ENCODE measurements at regions not wholly inside any gene's neighbourhood (a gene's known extent, or its start where the extent isn't known, plus 50 kb on each side); places are given as distances from the start of the nearest gene placed in this dataset.

DNA sequence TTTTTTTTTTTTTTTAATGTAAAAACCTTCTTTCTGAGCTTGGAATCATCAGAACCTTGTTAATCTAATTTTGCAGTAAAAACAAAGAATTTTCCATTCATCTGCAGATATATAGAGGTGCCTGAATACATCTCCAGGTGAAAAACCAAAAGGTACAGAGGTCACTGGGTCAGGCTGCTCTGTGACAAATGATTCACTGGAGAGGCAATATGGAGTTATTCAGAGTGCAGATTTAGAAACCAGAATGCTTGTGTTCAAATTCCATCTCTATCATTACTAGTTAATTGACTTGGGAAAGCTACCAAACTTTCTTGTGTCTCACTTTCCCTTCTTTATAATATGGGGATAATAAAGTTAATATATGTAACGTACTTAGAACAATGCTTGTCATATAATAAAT lies 51.5 kb upstream of the C1orf53 start:
- H3K27ac ChIP-seq, result no peak overlapping the region
- TF ChIP-seq, protein P1, sequence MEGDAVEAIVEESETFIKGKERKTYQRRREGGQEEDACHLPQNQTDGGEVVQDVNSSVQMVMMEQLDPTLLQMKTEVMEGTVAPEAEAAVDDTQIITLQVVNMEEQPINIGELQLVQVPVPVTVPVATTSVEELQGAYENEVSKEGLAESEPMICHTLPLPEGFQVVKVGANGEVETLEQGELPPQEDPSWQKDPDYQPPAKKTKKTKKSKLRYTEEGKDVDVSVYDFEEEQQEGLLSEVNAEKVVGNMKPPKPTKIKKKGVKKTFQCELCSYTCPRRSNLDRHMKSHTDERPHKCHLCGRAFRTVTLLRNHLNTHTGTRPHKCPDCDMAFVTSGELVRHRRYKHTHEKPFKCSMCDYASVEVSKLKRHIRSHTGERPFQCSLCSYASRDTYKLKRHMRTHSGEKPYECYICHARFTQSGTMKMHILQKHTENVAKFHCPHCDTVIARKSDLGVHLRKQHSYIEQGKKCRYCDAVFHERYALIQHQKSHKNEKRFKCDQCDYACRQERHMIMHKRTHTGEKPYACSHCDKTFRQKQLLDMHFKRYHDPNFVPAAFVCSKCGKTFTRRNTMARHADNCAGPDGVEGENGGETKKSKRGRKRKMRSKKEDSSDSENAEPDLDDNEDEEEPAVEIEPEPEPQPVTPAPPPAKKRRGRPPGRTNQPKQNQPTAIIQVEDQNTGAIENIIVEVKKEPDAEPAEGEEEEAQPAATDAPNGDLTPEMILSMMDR (IDR thresholded peaks at IDR 0.05), result no peak
- TF ChIP-seq POLR2AphosphoS5 (IDR thresholded peaks at IDR 0.05; ENCODE audit: insufficient read depth in 1 of 2, low read depth in 1 of 2) (no peak), POLR2A (IDR thresholded peaks at IDR 0.05) (no peak)
- no peak overlapping the region for H3K4me3 ChIP-seq
- no peaks in the 10 kb centered on the region for H3K27me3 ChIP-seq
- no peaks in the 10 kb centered on the region for H3K4me1 ChIP-seq
- intact Hi-C loops (cut with DNase I), result no loop called here
- H3K36me3 ChIP-seq, result no peaks in the 10 kb centered on the region
- no peak for DNase-seq (ENCODE audit: extremely low spot score in 2 of 2)
- H3K9me3 ChIP-seq, result no peaks in the 10 kb centered on the region

DNA sequence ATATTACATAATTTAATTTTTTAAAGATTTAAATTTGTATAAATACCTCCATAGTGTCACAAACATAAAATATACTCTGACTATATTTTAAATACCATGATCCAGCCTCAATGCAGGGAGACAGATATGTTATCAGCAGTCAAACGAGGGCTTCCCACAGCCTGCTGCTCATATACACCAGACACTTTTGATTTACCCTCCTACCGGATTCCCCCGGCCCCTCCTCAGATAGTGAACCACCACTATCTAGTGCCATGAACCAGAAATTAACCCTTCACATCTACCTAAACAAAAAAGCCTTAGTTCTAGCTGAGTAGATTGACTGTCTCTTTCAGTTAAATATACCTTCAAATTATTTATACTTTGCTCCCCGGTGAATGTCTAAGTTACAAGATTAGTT lies 52.4 kb upstream of the C1orf53 start:
- no peaks in the 10 kb centered on the region for H3K36me3 ChIP-seq
- intact Hi-C loops (cut with DNase I), result no loop called here

DNA sequence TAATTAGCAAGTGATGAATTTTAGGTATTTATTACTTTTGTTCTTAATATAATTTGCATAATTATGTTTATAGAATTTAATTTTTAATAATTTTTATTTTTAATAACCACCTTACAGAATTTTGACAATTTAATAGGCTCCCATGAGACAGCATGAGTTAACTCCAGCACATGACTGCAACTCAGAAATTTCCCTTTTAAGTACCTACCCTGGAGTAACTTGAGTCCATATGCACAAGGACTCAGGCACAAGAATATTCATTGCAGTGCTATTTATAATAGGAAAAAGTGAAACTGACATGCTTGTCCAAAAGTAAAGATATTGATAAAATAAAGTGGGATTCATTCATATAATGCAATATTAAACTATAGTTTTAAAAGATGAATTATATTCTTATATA lies 54.1 kb upstream of the C1orf53 start:
- no peaks in the 10 kb centered on the region for H3K4me1 ChIP-seq
- TF ChIP-seq POLR2A (IDR thresholded peaks at IDR 0.05) (no peak), POLR2AphosphoS5 (IDR thresholded peaks at IDR 0.05; ENCODE audit: insufficient read depth in 1 of 2, low read depth in 1 of 2) (no peak)
- TF ChIP-seq, protein P1 (IDR thresholded peaks at IDR 0.05), result no peak
- no peaks in the 10 kb centered on the region for H3K36me3 ChIP-seq
- DNase-seq (ENCODE audit: extremely low spot score in 2 of 2), result no peak
- H3K4me3 ChIP-seq, result no peak overlapping the region
- no peaks in the 10 kb centered on the region for H3K27me3 ChIP-seq
- H3K9me3 ChIP-seq, result no peaks in the 10 kb centered on the region
- H3K27ac ChIP-seq, result no peak overlapping the region
- intact Hi-C loops (cut with DNase I), result no loop called here

More for the DNA sequence above, 52.4 kb upstream of the C1orf53 start:
- no peak overlapping the region for H3K27ac ChIP-seq
- no peaks in the 10 kb centered on the region for H3K9me3 ChIP-seq
- TF ChIP-seq, protein P1 (IDR thresholded peaks at IDR 0.05), result no peak
- no peak for TF ChIP-seq POLR2AphosphoS5 (IDR thresholded peaks at IDR 0.05; ENCODE audit: insufficient read depth in 1 of 2, low read depth in 1 of 2)
- no peak for TF ChIP-seq POLR2A (IDR thresholded peaks at IDR 0.05)
- no peaks in the 10 kb centered on the region for H3K4me1 ChIP-seq
- H3K27me3 ChIP-seq, result no peaks in the 10 kb centered on the region
- DNase-seq (ENCODE audit: extremely low spot score in 2 of 2), result no peak
- H3K4me3 ChIP-seq, result no peak overlapping the region

DNA sequence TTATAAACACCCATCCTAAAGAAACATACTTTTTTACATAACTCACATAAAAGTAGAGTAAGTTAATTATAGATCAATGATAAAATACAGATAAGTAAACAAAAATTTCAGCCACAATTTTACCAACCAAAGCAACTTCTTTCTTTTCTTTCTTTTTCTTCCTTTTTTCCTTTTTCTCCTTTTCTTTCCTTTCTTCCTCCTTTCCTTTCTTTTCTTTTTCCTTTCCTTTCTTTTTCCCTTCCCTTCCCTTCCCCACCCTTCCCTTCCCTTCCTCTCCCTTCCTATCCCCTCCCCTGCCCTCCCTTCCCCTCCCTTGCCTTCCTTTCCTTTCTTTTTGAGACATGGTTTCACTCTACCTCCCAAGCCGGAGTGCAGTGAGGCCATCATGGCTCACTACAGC lies 56.5 kb upstream of the C1orf53 start:
- intact Hi-C loops (cut with DNase I), result no loop called here
- no peaks in the 10 kb centered on the region for H3K27me3 ChIP-seq

DNA sequence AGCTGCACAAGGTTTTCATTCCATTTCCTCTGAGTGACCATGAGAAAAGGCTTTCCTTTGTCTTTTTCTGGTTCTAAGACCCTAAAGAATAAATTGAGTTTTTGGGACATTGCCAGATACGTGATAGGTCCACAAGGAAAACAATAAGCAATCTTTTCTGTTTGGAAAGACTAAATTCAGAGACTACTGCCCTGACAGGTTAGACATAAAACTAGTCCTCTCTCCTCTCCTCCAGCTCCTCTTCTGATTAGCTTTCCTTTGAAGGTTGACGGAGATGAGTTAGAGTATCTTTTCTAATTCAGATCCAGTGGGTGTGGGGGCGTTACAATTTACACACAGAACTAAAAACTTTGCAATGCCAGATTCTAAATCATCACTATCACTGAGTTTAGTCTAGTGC lies 57.8 kb upstream of the C1orf53 start:
- intact Hi-C loops (cut with DNase I), result no loop called here

More for the DNA sequence above, 56.5 kb upstream of the C1orf53 start:
- H3K9me3 ChIP-seq, result no peaks in the 10 kb centered on the region
- TF ChIP-seq, protein P1 (IDR thresholded peaks at IDR 0.05), result no peak
- TF ChIP-seq POLR2A (IDR thresholded peaks at IDR 0.05), result no peak
- TF ChIP-seq POLR2AphosphoS5 (IDR thresholded peaks at IDR 0.05; ENCODE audit: insufficient read depth in 1 of 2, low read depth in 1 of 2), result no peak
- DNase-seq (ENCODE audit: extremely low spot score in 2 of 2), result no peak
- H3K36me3 ChIP-seq, result no peaks in the 10 kb centered on the region
- no peak overlapping the region for H3K4me3 ChIP-seq
- H3K4me1 ChIP-seq, result no peaks in the 10 kb centered on the region
- no peak overlapping the region for H3K27ac ChIP-seq

More for the DNA sequence above, 57.8 kb upstream of the C1orf53 start:
- Histone ChIP-seq H3K27me3 (no peaks in the 10 kb centered on the region), H3K4me3 (no peak overlapping the region), H3K9me3 (no peaks in the 10 kb centered on the region), H3K4me1 (no peaks in the 10 kb centered on the region), H3K27ac (no peak overlapping the region), H3K36me3 (no peaks in the 10 kb centered on the region)
- no peak for DNase-seq (ENCODE audit: extremely low spot score in 2 of 2)
- TF ChIP-seq POLR2A (IDR thresholded peaks at IDR 0.05) (no peak), POLR2AphosphoS5 (IDR thresholded peaks at IDR 0.05; ENCODE audit: insufficient read depth in 1 of 2, low read depth in 1 of 2) (no peak)
- TF ChIP-seq, protein P1 (IDR thresholded peaks at IDR 0.05), result no peak
